HFFc6 (cell line): ENCODE measurements at regions not wholly inside any gene's neighbourhood (a gene's known extent, or its start where the extent isn't known, plus 50 kb on each side); places are given as distances from the start of the nearest gene placed in this dataset.

Source experiments
- DNase-seq: peaks from one replicate; pipeline ENCODE4 v3.0.0-alpha.2; 2018
- H3K27ac Mint-ChIP-seq: 2 replicates; pipeline ENCODE4 v1.8.0; 2020; ENCODE audit warnings: mild to moderate bottlenecking, mixed read lengths
- H3K27me3 Mint-ChIP-seq: 2 replicates; pipeline ENCODE4 v1.8.0; 2021; ENCODE audit warnings: mild to moderate bottlenecking, moderate library complexity, mixed read lengths; ENCODE audit not compliant: insufficient read depth
- H3K36me3 Mint-ChIP-seq: 2 replicates; pipeline ENCODE4 v1.8.0; 2021; ENCODE audit warnings: low read depth, mixed read lengths
- H3K4me1 Mint-ChIP-seq: 2 replicates; pipeline ENCODE4 v1.8.0; 2020; ENCODE audit warnings: low read depth, mixed read lengths
- H3K4me3 Mint-ChIP-seq: 2 replicates; pipeline ENCODE4 v1.8.0; 2020; ENCODE audit warnings: mild to moderate bottlenecking, moderate library complexity, mixed read lengths
- H3K9me3 Mint-ChIP-seq: 2 replicates; pipeline ENCODE4 v1.8.0; 2020; ENCODE audit warnings: mild to moderate bottlenecking, mixed read lengths
- CTCF ChIP-seq: fragments of 200-600 bp; sonication (generic); IDR thresholded peaks from 2 replicates; pipeline ENCODE4 v1.5.0; 2021; ENCODE audit warnings: antibody characterized with exemption, mild to moderate bottlenecking

- Mint-ChIP-seq H3K9me3 (peaks cover 64% of the 10 kb centered on the region), H3K36me3 (0 out of 2 replicates have a peak, but pooled peaks cover 5% of the 10 kb centered on the region), H3K27ac (no peak overlapping the region), H3K4me3 (no peak overlapping the region), H3K27me3 (no peaks in the 10 kb centered on the region; the same call in 1 of the 2 replicates), H3K4me1 (no peaks in the 10 kb centered on the region)
- no peak for DNase-seq
- no peak for TF ChIP-seq CTCF
Measured at GRCh38 chr14:26872515-26873361, 274.9 kb upstream of the NOVA1 start.

DNA sequence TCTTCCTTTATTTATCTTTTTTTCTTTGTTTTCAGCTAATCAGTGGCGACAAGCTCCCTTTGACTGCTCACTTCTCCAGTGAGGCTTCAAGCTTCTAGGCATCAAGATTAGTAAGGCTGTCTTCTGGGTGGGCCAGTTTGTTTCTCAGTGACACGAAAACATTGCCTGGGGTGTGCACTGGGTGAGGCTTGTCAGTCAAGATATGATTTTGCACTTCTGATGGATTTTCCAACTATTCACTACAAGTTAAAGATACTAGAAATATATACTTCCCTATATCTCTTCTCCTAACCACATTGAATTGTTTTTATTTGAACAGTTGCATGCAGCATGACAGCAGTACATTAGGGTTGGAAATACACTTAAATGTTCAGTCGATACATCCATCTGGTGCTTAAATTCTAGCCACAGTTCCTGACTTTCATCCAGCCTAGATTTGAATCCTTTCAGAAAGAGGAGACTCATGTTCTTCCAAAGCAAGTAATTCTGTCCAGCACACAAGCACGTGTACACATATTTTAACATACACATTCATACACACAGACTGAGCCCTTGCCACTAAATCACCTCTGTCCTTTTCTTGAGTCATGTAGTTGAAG, 275.6 kb upstream of the NOVA1 start:
- no peak for DNase-seq
- Mint-ChIP-seq H3K4me1 (no peaks in the 10 kb centered on the region), H3K27ac (no peak overlapping the region), H3K9me3 (peaks cover 59% of the 10 kb centered on the region), H3K4me3 (no peak overlapping the region), H3K36me3 (0 out of 2 replicates have a peak, but pooled peaks cover 5% of the 10 kb centered on the region), H3K27me3 (no peaks in the 10 kb centered on the region; the same call in 1 of the 2 replicates)
- TF ChIP-seq CTCF = no peak

- DNase-seq = no peak
- H3K9me3 Mint-ChIP-seq = peaks cover 67% of the 10 kb centered on the region
- no peak for TF ChIP-seq CTCF
- no peak overlapping the region for H3K4me3 Mint-ChIP-seq
- H3K27me3 Mint-ChIP-seq = no peaks in the 10 kb centered on the region
- H3K27ac Mint-ChIP-seq = no peak overlapping the region
- H3K36me3 Mint-ChIP-seq = no peaks in the 10 kb centered on the region; the same call in 1 of the 2 replicates
- H3K4me1 Mint-ChIP-seq = no peaks in the 10 kb centered on the region
Measured at GRCh38 chr14:26887847-26888246, 290.0 kb upstream of the NOVA1 start.

DNA sequence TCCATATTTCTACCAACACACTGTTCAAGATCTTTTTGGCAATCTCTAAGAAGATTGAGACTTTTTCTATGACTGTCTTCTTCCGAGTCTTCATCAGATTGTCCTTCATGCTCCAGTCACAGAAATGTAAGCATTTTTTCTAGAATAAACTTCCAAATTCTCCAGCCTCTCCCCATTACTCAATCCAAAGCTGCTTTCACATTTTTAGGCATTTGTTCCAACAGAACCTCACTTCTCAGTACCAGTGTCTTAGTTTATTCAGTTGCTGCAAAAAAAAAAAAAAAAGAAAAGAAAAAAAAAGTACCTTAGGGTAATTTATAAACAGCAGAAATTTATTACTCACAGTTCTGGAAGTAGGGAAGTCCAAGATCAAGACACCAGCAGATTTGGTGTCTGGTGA, 290.8 kb upstream of the NOVA1 start:
- H3K9me3 Mint-ChIP-seq = peaks cover 63% of the 10 kb centered on the region
- no peaks in the 10 kb centered on the region for H3K4me1 Mint-ChIP-seq
- no peak for TF ChIP-seq CTCF
- no peaks in the 10 kb centered on the region; the same call in 1 of the 2 replicates for H3K36me3 Mint-ChIP-seq
- H3K4me3 Mint-ChIP-seq = no peak overlapping the region
- no peak for DNase-seq
- no peaks in the 10 kb centered on the region for H3K27me3 Mint-ChIP-seq
- no peak overlapping the region for H3K27ac Mint-ChIP-seq

GRCh38 chr14:26896447-26896846, 298.6 kb upstream of the NOVA1 start:
- DNase-seq = no peak
- no peak overlapping the region for H3K27ac Mint-ChIP-seq
- no peak for TF ChIP-seq CTCF
- H3K9me3 Mint-ChIP-seq = peaks cover 56% of the 10 kb centered on the region
- no peak overlapping the region for H3K4me3 Mint-ChIP-seq
- no peaks in the 10 kb centered on the region for H3K27me3 Mint-ChIP-seq
- H3K4me1 Mint-ChIP-seq = no peaks in the 10 kb centered on the region
- H3K36me3 Mint-ChIP-seq = no peaks in the 10 kb centered on the region
